PC-9 (cell line): ENCODE measurements at regions not wholly inside any gene's neighbourhood (a gene's known extent, or its start where the extent isn't known, plus 50 kb on each side); places are given as distances from the start of the nearest gene placed in this dataset.

Experiments
- BruUV-seq: library from RNA; stranded (reverse); fragments of 400-500 nt; replicated peaks from 2 replicates; lab custom pipeline; 2021; lab: Mats Ljungman, UMichigan
- CTCF ChIA-PET: fragments of 300-600 bp; sonication (Branson Sonifier 250); formaldehyde crosslinking; loops from one replicate; lab custom pipeline; 2022; ENCODE audit warnings: antibody characterized with exemption; lab: Charles Lee
- POLR2A ChIA-PET: fragments of 300-600 bp; sonication (Branson Sonifier 250); formaldehyde crosslinking; loops from one replicate; lab custom pipeline; 2022; ENCODE audit warnings: antibody characterized with exemption; ENCODE audit not compliant: unreplicated experiment; lab: Charles Lee
- DNase-seq, 2 experiments: peaks; one replicate each; pipeline versions ENCODE4 v3.0.0 to v3.0.0-alpha.2; 2015 to 2022; ENCODE audit warnings: mixed read lengths in 1 of 2
- H2AFZ ChIP-seq: fragments of 200-600 bp; sonication (generic); 2 replicates; pipeline ENCODE4 v1.8.1; 2017; ENCODE audit warnings: antibody characterized with exemption
- H3F3A ChIP-seq: fragments of 200-600 bp; sonication (generic); 2 replicates; pipeline ENCODE4 v1.8.1; 2017; ENCODE audit warnings: antibody characterized with exemption, mild to moderate bottlenecking, low read depth; ENCODE audit not compliant: insufficient read depth
- H3K27ac ChIP-seq: fragments of 200-600 bp; sonication (generic); 2 replicates; pipeline ENCODE4 v1.6.1; 2016; ENCODE audit warnings: mixed run types
- H3K27me3 ChIP-seq: fragments of 200-600 bp; sonication (generic); 2 replicates; pipeline ENCODE4 v1.6.1; 2016; ENCODE audit warnings: low read depth, mixed run types; ENCODE audit not compliant: insufficient read depth
- H3K36me3 ChIP-seq: fragments of 200-600 bp; sonication (generic); 2 replicates; pipeline ENCODE4 v1.6.1; 2016; ENCODE audit warnings: low read depth, mixed run types
- H3K4me1 ChIP-seq: fragments of 200-600 bp; sonication (generic); replicated peaks from 2 replicates; pipeline ENCODE4 v1.6.1; 2016; ENCODE audit warnings: mixed run types; ENCODE audit not compliant: insufficient read depth
- H3K4me2 ChIP-seq: fragments of 200-600 bp; sonication (generic); 2 replicates; pipeline ENCODE4 v1.6.1; 2017; ENCODE audit warnings: mixed run types
- H3K4me3 ChIP-seq: fragments of 200-600 bp; sonication (generic); 2 replicates; pipeline ENCODE4 v1.6.1; 2016; ENCODE audit warnings: mixed run types
- H3K79me2 ChIP-seq: fragments of 200-600 bp; sonication (generic); 2 replicates; pipeline ENCODE4 v1.6.1; 2017; ENCODE audit warnings: low read depth, mixed run types
- H3K9me2 ChIP-seq: fragments of 200-600 bp; sonication (generic); 2 replicates; pipeline ENCODE4 v1.8.1; 2017; ENCODE audit warnings: mild to moderate bottlenecking; ENCODE audit not compliant: insufficient read depth
- H3K9me3 ChIP-seq: fragments of 200-600 bp; sonication (generic); 2 replicates; pipeline ENCODE4 v1.8.1; 2016; ENCODE audit warnings: low read depth; ENCODE audit not compliant: insufficient read depth
- H4K20me1 ChIP-seq: fragments of 200-600 bp; sonication (generic); 2 replicates; pipeline ENCODE4 v1.8.1; 2017; ENCODE audit not compliant: insufficient read depth
- CTCF ChIP-seq: fragments of 200-600 bp; sonication (generic); conservative IDR thresholded peaks from 2 replicates; pipeline ENCODE4 v1.6.1; 2017; ENCODE audit warnings: mixed run types, antibody characterized with exemption, mild to moderate bottlenecking, moderate library complexity
- EZH2 ChIP-seq: fragments of 200-600 bp; sonication (generic); IDR thresholded peaks from 2 replicates; pipeline ENCODE4 v1.8.0; 2017; ENCODE audit warnings: antibody characterized with exemption, low read depth
- intact Hi-C: fragments of 100-400 bp; cut with micrococcal nuclease; formaldehyde crosslinking; loops from one replicate; pipeline ENCODE4 v1.10.0; 2022; ENCODE audit not compliant: unreplicated experiment

- ChIA-PET CTCF (interaction anchor here (0.7 kb wide), 1 partner anchor 124 kb away, joined by 7 read pairs; no protein-coding TSS in a partner anchor), POLR2A (no interaction called here)
- Histone ChIP-seq H3K27me3 (no peaks in the 10 kb centered on the region), H3F3A (no peaks in the 10 kb centered on the region), H3K4me2 (no peak overlapping the region), H3K9me2 (peaks cover 3% of the 10 kb centered on the region; the same call in 1 of the 2 replicates), H4K20me1 (no peaks in the 10 kb centered on the region), H3K27ac (no peak overlapping the region), H3K79me2 (no peaks in the 10 kb centered on the region), H3K36me3 (no peaks in the 10 kb centered on the region), H2AFZ (no peak overlapping the region), H3K4me1 (no peaks in the 10 kb centered on the region), H3K9me3 (no peaks in the 10 kb centered on the region), H3K4me3 (no peak overlapping the region)
- no TSS peak for BruUV-seq
- TF ChIP-seq EZH2 (no peak), CTCF (no peak)
- DNase-seq: peak in 1 of 2 experiments; percentile 55
- intact Hi-C loops: no loop called here
Observed at GRCh38 chr11:31921081-31921480, 110.0 kb upstream of the PAX6 start.

- no peaks in the 10 kb centered on the region for H3K36me3 ChIP-seq
- no peaks in the 10 kb centered on the region for H3K9me2 ChIP-seq
- no peaks in the 10 kb centered on the region for H4K20me1 ChIP-seq
- intact Hi-C loops: no loop called here
- no peaks in the 10 kb centered on the region for H3F3A ChIP-seq
- no peaks in the 10 kb centered on the region for H3K79me2 ChIP-seq
- no peaks in the 10 kb centered on the region for H3K4me1 ChIP-seq
- H3K4me3 ChIP-seq: no peak overlapping the region
- no peak for DNase-seq
- H3K27ac ChIP-seq: no peak overlapping the region
- H3K27me3 ChIP-seq: no peaks in the 10 kb centered on the region
- POLR2A ChIA-PET: interaction anchor here (0.6 to 0.9 kb wide), 2 partner anchors 69 to 267 kb away, joined by 3 to 4 read pairs; no protein-coding TSS in a partner anchor
- BruUV-seq: no TSS peak
- H3K4me2 ChIP-seq: no peak overlapping the region
- TF ChIP-seq EZH2 (no peak), CTCF (no peak)
- no peak overlapping the region for H2AFZ ChIP-seq
- CTCF ChIA-PET: no interaction called here
- no peaks in the 10 kb centered on the region for H3K9me3 ChIP-seq
Observed at GRCh38 chr11:31919175-31919574, 108.1 kb upstream of the PAX6 start.

GRCh38 chr11:31915867-31916266 lies 104.7 kb upstream of the PAX6 start:
- Histone ChIP-seq H3K4me1 (peaks cover 10% of the 10 kb centered on the region), H3K79me2 (no peaks in the 10 kb centered on the region), H3K4me2 (no peak overlapping the region), H3K27ac (no peak overlapping the region), H3K27me3 (no peaks in the 10 kb centered on the region), H3K4me3 (no peak overlapping the region), H3K36me3 (no peaks in the 10 kb centered on the region), H4K20me1 (no peaks in the 10 kb centered on the region), H3K9me2 (no peaks in the 10 kb centered on the region), H3F3A (no peaks in the 10 kb centered on the region), H3K9me3 (no peaks in the 10 kb centered on the region), H2AFZ (no peak overlapping the region)
- intact Hi-C loops: no loop called here
- BruUV-seq: no TSS peak
- TF ChIP-seq EZH2 (no peak), CTCF (peak; percentile 56)
- POLR2A ChIA-PET: no interaction called here
- CTCF ChIA-PET: interaction anchor here (0.6 to 1.3 kb wide), 5 partner anchors 63 to 871 kb away, joined by 3 to 7 read pairs (median 3); no protein-coding TSS in a partner anchor
- DNase-seq: no peak
